ENCODE measurements at regions not wholly inside any gene's neighbourhood (a gene's known extent, or its start where the extent isn't known, plus 50 kb on each side); places are given as distances from the start of the nearest gene placed in this dataset.

GRCh38 chr18:43934322-43934721, 657.0 kb upstream of the SYT4 start:
- TF ChIP-seq SIN3A (IDR thresholded peaks at IDR 0.05; ENCODE audit: borderline replicate concordance, insufficient read depth, low read length), result no peak
- no peak for TF ChIP-seq FOXP2 (optimal IDR thresholded peaks at IDR 0.05; ENCODE audit: borderline replicate concordance, extremely low read depth, extremely low read length, insufficient read depth)
- TF ChIP-seq TAF1 (IDR thresholded peaks at IDR 0.05; ENCODE audit: borderline replicate concordance, insufficient read depth, low read length), result no peak
- no peak for TF ChIP-seq REST (IDR thresholded peaks at IDR 0.05; ENCODE audit: insufficient read depth in 1 of 2, low read depth in 2 of 2, low read length in 2 of 2)
- no peak for TF ChIP-seq POLR2AphosphoS5 (IDR thresholded peaks at IDR 0.05; ENCODE audit: low read depth, low read length)

- TF ChIP-seq SIN3A (IDR thresholded peaks at IDR 0.05; ENCODE audit: borderline replicate concordance, insufficient read depth, low read length) (no peak), TAF1 (IDR thresholded peaks at IDR 0.05; ENCODE audit: borderline replicate concordance, insufficient read depth, low read length) (no peak), POLR2AphosphoS5 (IDR thresholded peaks at IDR 0.05; ENCODE audit: low read depth, low read length) (no peak), REST (IDR thresholded peaks at IDR 0.05; ENCODE audit: insufficient read depth in 1 of 2, low read depth in 2 of 2, low read length in 2 of 2) (no peak), FOXP2 (optimal IDR thresholded peaks at IDR 0.05; ENCODE audit: borderline replicate concordance, extremely low read depth, extremely low read length, insufficient read depth) (no peak)
These were observed 657.6 kb upstream of the SYT4 start for GRCh38 chr18:43934781-43935471.

GRCh38 chr18:43936176-43936575, 658.9 kb upstream of the SYT4 start:
- TF ChIP-seq REST (IDR thresholded peaks at IDR 0.05; ENCODE audit: insufficient read depth in 1 of 2, low read depth in 2 of 2, low read length in 2 of 2) (no peak), TAF1 (IDR thresholded peaks at IDR 0.05; ENCODE audit: borderline replicate concordance, insufficient read depth, low read length) (no peak), SIN3A (IDR thresholded peaks at IDR 0.05; ENCODE audit: borderline replicate concordance, insufficient read depth, low read length) (no peak), FOXP2 (optimal IDR thresholded peaks at IDR 0.05; ENCODE audit: borderline replicate concordance, extremely low read depth, extremely low read length, insufficient read depth) (no peak), POLR2AphosphoS5 (IDR thresholded peaks at IDR 0.05; ENCODE audit: low read depth, low read length) (no peak)

- TF ChIP-seq TAF1 (IDR thresholded peaks at IDR 0.05; ENCODE audit: borderline replicate concordance, insufficient read depth, low read length), result no peak
- TF ChIP-seq REST (IDR thresholded peaks at IDR 0.05; ENCODE audit: insufficient read depth in 1 of 2, low read depth in 2 of 2, low read length in 2 of 2), result no peak
These were observed 672.0 kb upstream of the SYT4 start for GRCh38 chr18:43949291-43949690.

GRCh38 chr18:43950062-43950461, 672.8 kb upstream of the SYT4 start:
- no peak for TF ChIP-seq FOXP2 (optimal IDR thresholded peaks at IDR 0.05; ENCODE audit: borderline replicate concordance, extremely low read depth, extremely low read length, insufficient read depth)
- TF ChIP-seq TAF1 (IDR thresholded peaks at IDR 0.05; ENCODE audit: borderline replicate concordance, insufficient read depth, low read length), result no peak
- TF ChIP-seq REST (IDR thresholded peaks at IDR 0.05; ENCODE audit: insufficient read depth in 1 of 2, low read depth in 2 of 2, low read length in 2 of 2), result no peak
- TF ChIP-seq POLR2AphosphoS5 (IDR thresholded peaks at IDR 0.05; ENCODE audit: low read depth, low read length), result no peak
- TF ChIP-seq SIN3A (IDR thresholded peaks at IDR 0.05; ENCODE audit: borderline replicate concordance, insufficient read depth, low read length), result no peak

All from PFSK-1 (cell line).